Smooth muscle cell (in vitro differentiated cells): ENCODE measurements at regions not wholly inside any gene's neighbourhood (a gene's known extent, or its start where the extent isn't known, plus 50 kb on each side); places are given as distances from the start of the nearest gene placed in this dataset.

Experiments
- DNase-seq: peaks from one replicate; lab custom pipeline; 2025; ENCODE audit not compliant: unreplicated experiment; lab: John Stamatoyannopoulos, UW
- H2AFZ ChIP-seq: fragments of 200-600 bp; sonication (generic); 2 replicates; pipeline ENCODE4 v1.6.0; 2016; ENCODE audit warnings: antibody characterized with exemption, low read depth, mild to moderate bottlenecking
- H3F3A ChIP-seq: fragments of 200-600 bp; sonication (generic); 2 replicates; pipeline ENCODE4 v1.6.0; 2017; ENCODE audit warnings: antibody characterized with exemption, low read depth
- H3K27ac ChIP-seq: fragments of 200-600 bp; sonication (generic); 2 replicates; pipeline ENCODE4 v1.5.1; 2016; ENCODE audit warnings: low read depth, mild to moderate bottlenecking
- H3K27me3 ChIP-seq: fragments of 200-600 bp; sonication (generic); 2 replicates; pipeline ENCODE4 v1.6.1; 2016; ENCODE audit warnings: low read depth, mild to moderate bottlenecking
- H3K36me3 ChIP-seq: fragments of 200-600 bp; sonication (generic); 2 replicates; pipeline ENCODE4 v1.5.1; 2016; ENCODE audit warnings: low read depth
- H3K4me1 ChIP-seq: fragments of 200-600 bp; sonication (generic); 2 replicates; pipeline ENCODE4 v1.5.1; 2016; ENCODE audit warnings: low read depth
- H3K4me2 ChIP-seq: fragments of 200-600 bp; sonication (generic); 2 replicates; pipeline ENCODE4 v1.6.0; 2016; ENCODE audit warnings: mild to moderate bottlenecking
- H3K4me3 ChIP-seq: fragments of 200-600 bp; sonication (generic); 2 replicates; pipeline ENCODE4 v1.5.1; 2016; ENCODE audit warnings: mild to moderate bottlenecking
- H3K79me2 ChIP-seq: fragments of 200-600 bp; sonication (generic); 2 replicates; pipeline ENCODE4 v1.6.0; 2016; ENCODE audit warnings: low read depth, mild to moderate bottlenecking
- H3K9ac ChIP-seq: fragments of 200-600 bp; sonication (generic); 2 replicates; pipeline ENCODE4 v1.6.0; 2016; ENCODE audit warnings: low read depth
- H3K9me3 ChIP-seq: fragments of 200-600 bp; sonication (generic); replicated peaks from 2 replicates; pipeline ENCODE4 v1.5.1; 2016; ENCODE audit warnings: low read depth
- H4K20me1 ChIP-seq: fragments of 200-600 bp; sonication (generic); 2 replicates; pipeline ENCODE4 v1.6.0; 2016; ENCODE audit warnings: low read depth
- WGBS: methylation state at CpG from one replicate; pipeline ENCODE4 v1.1.7; 2016; ENCODE audit warnings: low lambda C conversion rate; 5-methylcytosine and 5-hydroxymethylcytosine counted together
- TF ChIP-seq, protein P1 (sequence below): fragments of 200-600 bp; sonication (generic); IDR thresholded peaks from 2 replicates; pipeline ENCODE4 v1.5.1; 2017; ENCODE audit warnings: borderline replicate concordance, mild to moderate bottlenecking, antibody characterized with exemption; ENCODE audit not compliant: insufficient read depth, poor library complexity, severe bottlenecking

GRCh38 chr18:44187090-44187489, 493.6 kb upstream of the SETBP1 start:
- Histone ChIP-seq H3K36me3 (no peaks in the 10 kb centered on the region), H3K4me2 (no peak overlapping the region), H3K4me3 (no peak overlapping the region), H3K27ac (no peak overlapping the region), H3K9me3 (no peaks in the 10 kb centered on the region), H3K27me3 (no peaks in the 10 kb centered on the region), H4K20me1 (no peaks in the 10 kb centered on the region), H2AFZ (no peak overlapping the region), H3K4me1 (no peaks in the 10 kb centered on the region), H3F3A (peaks cover 4% of the 10 kb centered on the region), H3K79me2 (no peaks in the 10 kb centered on the region), H3K9ac (no peak overlapping the region)
- WGBS = 92% methylated on average over 2 of the region's 2 CpGs
- DNase-seq = no peak
- TF ChIP-seq, protein P1, sequence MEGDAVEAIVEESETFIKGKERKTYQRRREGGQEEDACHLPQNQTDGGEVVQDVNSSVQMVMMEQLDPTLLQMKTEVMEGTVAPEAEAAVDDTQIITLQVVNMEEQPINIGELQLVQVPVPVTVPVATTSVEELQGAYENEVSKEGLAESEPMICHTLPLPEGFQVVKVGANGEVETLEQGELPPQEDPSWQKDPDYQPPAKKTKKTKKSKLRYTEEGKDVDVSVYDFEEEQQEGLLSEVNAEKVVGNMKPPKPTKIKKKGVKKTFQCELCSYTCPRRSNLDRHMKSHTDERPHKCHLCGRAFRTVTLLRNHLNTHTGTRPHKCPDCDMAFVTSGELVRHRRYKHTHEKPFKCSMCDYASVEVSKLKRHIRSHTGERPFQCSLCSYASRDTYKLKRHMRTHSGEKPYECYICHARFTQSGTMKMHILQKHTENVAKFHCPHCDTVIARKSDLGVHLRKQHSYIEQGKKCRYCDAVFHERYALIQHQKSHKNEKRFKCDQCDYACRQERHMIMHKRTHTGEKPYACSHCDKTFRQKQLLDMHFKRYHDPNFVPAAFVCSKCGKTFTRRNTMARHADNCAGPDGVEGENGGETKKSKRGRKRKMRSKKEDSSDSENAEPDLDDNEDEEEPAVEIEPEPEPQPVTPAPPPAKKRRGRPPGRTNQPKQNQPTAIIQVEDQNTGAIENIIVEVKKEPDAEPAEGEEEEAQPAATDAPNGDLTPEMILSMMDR = no peak

- WGBS = 92% methylated on average over 4 of the region's 4 CpGs
- H3K27me3 ChIP-seq = no peaks in the 10 kb centered on the region
Measured at GRCh38 chr18:44195394-44196140, 485.1 kb upstream of the SETBP1 start.

DNA sequence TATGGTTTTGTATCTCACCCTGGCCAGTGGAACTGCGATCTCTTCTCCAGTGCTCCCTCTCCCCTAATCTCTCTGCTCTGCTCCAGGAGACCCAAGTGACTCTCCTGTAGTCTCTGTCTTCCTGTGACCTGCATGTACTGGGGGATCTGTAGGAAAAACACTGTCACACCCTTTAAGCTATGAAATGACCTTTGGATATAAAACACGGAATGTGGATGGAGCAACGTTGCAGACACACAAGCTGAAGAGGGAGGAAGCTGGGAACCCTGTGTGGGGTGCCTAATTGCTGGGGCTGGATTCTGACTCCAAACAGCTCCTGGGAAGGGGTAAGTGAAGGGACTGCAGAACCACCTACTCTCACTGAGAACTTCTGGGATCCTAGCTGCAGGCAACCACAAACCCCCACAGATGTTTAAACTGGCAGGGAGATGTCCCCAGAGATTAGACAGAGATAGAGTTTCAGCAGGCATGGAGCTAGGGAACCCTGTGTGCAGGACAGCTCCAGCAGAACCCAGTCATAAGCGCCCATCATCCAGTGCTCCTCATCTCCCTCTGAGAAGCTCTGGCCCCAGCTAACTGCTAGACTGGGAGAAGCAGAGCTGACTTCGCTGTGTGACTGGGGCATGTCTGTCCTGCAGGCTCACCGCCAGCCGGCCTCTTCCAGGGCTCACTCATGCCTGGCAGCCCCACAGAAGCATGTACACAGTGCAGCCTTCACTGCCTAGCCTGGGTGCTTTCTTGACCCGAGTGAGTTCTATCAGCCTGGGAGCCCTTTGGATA, 482.7 kb upstream of the SETBP1 start:
- no peak overlapping the region for H3K27ac ChIP-seq
- no peaks in the 10 kb centered on the region for H3K27me3 ChIP-seq
- H3F3A ChIP-seq = no peaks in the 10 kb centered on the region
- no peaks in the 10 kb centered on the region for H3K36me3 ChIP-seq
- H2AFZ ChIP-seq = no peak overlapping the region
- DNase-seq = no peak
- no peaks in the 10 kb centered on the region for H3K9me3 ChIP-seq
- H3K4me1 ChIP-seq = no peaks in the 10 kb centered on the region
- WGBS = 93% methylated on average over 8 of the region's 8 CpGs
- no peak overlapping the region for H3K9ac ChIP-seq
- H3K4me2 ChIP-seq = no peak overlapping the region
- H3K79me2 ChIP-seq = no peaks in the 10 kb centered on the region
- no peaks in the 10 kb centered on the region for H4K20me1 ChIP-seq
- TF ChIP-seq, protein P1 = no peak
- H3K4me3 ChIP-seq = no peak overlapping the region

More at GRCh38 chr18:44195394-44196140, 485.1 kb upstream of the SETBP1 start:
- H3F3A ChIP-seq = no peaks in the 10 kb centered on the region
- no peaks in the 10 kb centered on the region for H3K4me1 ChIP-seq
- no peak overlapping the region for H3K27ac ChIP-seq
- no peak overlapping the region for H2AFZ ChIP-seq
- no peaks in the 10 kb centered on the region for H3K9me3 ChIP-seq
- no peaks in the 10 kb centered on the region for H3K36me3 ChIP-seq
- no peak overlapping the region for H3K4me2 ChIP-seq
- no peak for DNase-seq
- TF ChIP-seq, protein P1 = no peak
- no peak overlapping the region for H3K9ac ChIP-seq
- no peak overlapping the region for H3K4me3 ChIP-seq
- no peaks in the 10 kb centered on the region for H3K79me2 ChIP-seq
- no peaks in the 10 kb centered on the region for H4K20me1 ChIP-seq
